Heart left ventricle (tissue), 13 donors: ENCODE measurements at regions not wholly inside any gene's neighbourhood (a gene's known extent, or its start where the extent isn't known, plus 50 kb on each side); places are given as distances from the start of the nearest gene placed in this dataset.
"Not testable (repeated sequence)": the region's sequence is repeated elsewhere in the genome, so short reads cannot be mapped to it uniquely, and the experiment has no call there.

Experiments used
- CTCF ChIP-seq, 12 donors: fragments of 200-600 bp; sonication (generic) in 4 of 12; IDR thresholded peaks; one replicate each; pipeline versions ENCODE4 v1.5.0 to v1.8.0; 2018 to 2022; ENCODE audit warnings: antibody characterized with exemption in 12 of 12, mild to moderate bottlenecking in 5 of 12
- POLR2A ChIP-seq, 2 donors: fragments of 450-650 bp; IDR thresholded peaks; one replicate each; pipeline ENCODE4 v1.6.1; 2017; ENCODE audit warnings: antibody characterized with exemption in 2 of 2, mild to moderate bottlenecking in 2 of 2, moderate library complexity in 2 of 2
- donor health status: ischemic (EF 13 %, LVEDD 7.1; RV severe dilation, severe dysfunction).
- donor health status: DM: no; HTN: yes; CAD: no.
- donor health status: DM: no; HTN: no; CAD: no.
- donor health status: ischemic (EF 25% LVEDD 6.9; RV normal size, moderate dysfunction).
- donor health status: ischemic (EF 25% LVEDD 5.7; RV mildly dilated, moderate dysfunction).
- donor health status: ischemic (EF 35%, LVEDD 5.7; RV mildly dilated, moderate dysfunction).
- donor health status: nonischemic (EF 11% LVEDD 7.7; RV severe dilation, severe dysfunction).
- donor health status: DM: yes; HTN: yes; CAD: no.
- donor health status: PGD.
- donor health status: ischemic (EF 29% LVEDD 5.4; RV normal size, mild dysfunction).
- donor health status: nonischemic (EF 23%, LVEDD 6.1; RV moderate dilation, normal function).

GRCh38 chr16:18146601-18147142 is 189.9 kb downstream of the NPIPA8 start:
- not testable (repeated sequence) for TF ChIP-seq CTCF, POLR2A (IDR thresholded peaks at IDR 0.05)
